A549 (cell line): ENCODE measurements at regions not wholly inside any gene's neighbourhood (a gene's known extent, or its start where the extent isn't known, plus 50 kb on each side); places are given as distances from the start of the nearest gene placed in this dataset.

Experiments
- ATAC-seq, 2 experiments: fragments of 200-7000 bp in 1 of 2; fragments of >200 bp in 1 of 2; cut with Nextera tagmentation in 1 of 2; cut with Tn5 transposase in 1 of 2; 3 replicates each; pipeline versions ENCODE4 v1.8.0 to v1.9.1; 2018 to 2020; ENCODE audit warnings: mild to moderate bottlenecking in 1 of 2, moderate library complexity in 1 of 2
- CTCF ChIA-PET: fragments of 300-600 bp; sonication (Branson Sonifier 250); formaldehyde crosslinking; extraction: SDS; loops from one replicate; lab custom pipeline; 2021; ENCODE audit warnings: antibody characterized with exemption, inconsistent platforms; lab: Yijun Ruan, JAX
- POLR2A ChIA-PET: fragments of 350-600 bp; formaldehyde crosslinking; extraction: SDS; loops from one replicate; lab custom pipeline; 2021; ENCODE audit warnings: antibody characterized with exemption, inconsistent platforms; lab: Yijun Ruan, JAX
- DNase-seq, 2 experiments: peaks; one replicate each; pipeline versions ENCODE4 v3.0.0 to v3.0.0-alpha.2; 2011 to 2016; ENCODE audit warnings: low read depth in 1 of 2, low spot score in 1 of 2
- FAIRE-seq: peaks from 2 replicates; lab custom pipeline; 2011; peaks lifted over from hg19 to GRCh38; lab: Jason Lieb, UNC
- H3K27ac ChIP-seq, 2 experiments: fragments of >200 bp; sonication (Bioruptor Twin); formaldehyde crosslinking; 3 replicates each; pipeline ENCODE4 v1.5.1; 2016 to 2017
- H3K4me1 ChIP-seq: fragments of >200 bp; sonication (Bioruptor Twin); formaldehyde crosslinking; 3 replicates; pipeline ENCODE4 v1.6.1; 2016
- H3K4me2 ChIP-seq: fragments of >200 bp; sonication (Bioruptor Twin); formaldehyde crosslinking; 3 replicates; pipeline ENCODE4 v1.6.1; 2016
- H3K4me3 ChIP-seq: fragments of >200 bp; sonication (Bioruptor Twin); formaldehyde crosslinking; 3 replicates; pipeline ENCODE4 v1.5.1; 2016
- H3K9me3 ChIP-seq: fragments of >200 bp; sonication (Bioruptor Twin); formaldehyde crosslinking; 3 replicates; pipeline ENCODE4 v1.6.1; 2016
- ATOH8 ChIP-seq: fragments of 250-450 bp; sonication (Bioruptor Pico); IDR thresholded peaks from 2 replicates; pipeline ENCODE4 v1.5.0; 2020; ENCODE audit warnings: low read depth, mild to moderate bottlenecking, moderate library complexity
- CTCF ChIP-seq: fragments of >200 bp; sonication (Bioruptor Twin); formaldehyde crosslinking; IDR thresholded peaks from 3 replicates; pipeline ENCODE4 v1.5.1; 2016
- EHF ChIP-seq: fragments of 250-450 bp; sonication (Bioruptor Pico); IDR thresholded peaks from 2 replicates; pipeline ENCODE4 v1.5.0; 2020; ENCODE audit warnings: mild to moderate bottlenecking
- EHMT2 ChIP-seq: fragments of 200-600 bp; sonication (generic); IDR thresholded peaks from 2 replicates; pipeline ENCODE4 v1.6.1; 2016; ENCODE audit warnings: antibody characterized with exemption, low read depth, mild to moderate bottlenecking, moderate library complexity
- ELK1 ChIP-seq: fragments of 150-350 bp; IDR thresholded peaks from 2 replicates; pipeline ENCODE4 v1.6.1; 2014; ENCODE audit warnings: low read depth, mild to moderate bottlenecking, low read length
- FOXS1 ChIP-seq: fragments of 250-450 bp; sonication (Bioruptor Pico); IDR thresholded peaks from 2 replicates; pipeline ENCODE4 v1.5.0; 2020; ENCODE audit warnings: mild to moderate bottlenecking, moderate library complexity
- HES2 ChIP-seq: fragments of >200 bp; sonication (Bioruptor Twin); formaldehyde crosslinking; IDR thresholded peaks from 2 replicates; pipeline ENCODE4 v1.6.1; 2016
- HMGXB4 ChIP-seq: fragments of 250-450 bp; sonication (Bioruptor Pico); IDR thresholded peaks from 2 replicates; pipeline ENCODE4 v1.5.0; 2021; ENCODE audit warnings: mild to moderate bottlenecking, moderate library complexity, borderline replicate concordance
- HOXB13 ChIP-seq: fragments of 250-450 bp; sonication (Bioruptor Pico); IDR thresholded peaks from 2 replicates; pipeline ENCODE4 v1.5.0; 2020; ENCODE audit warnings: low read depth, mild to moderate bottlenecking, moderate library complexity
- HOXB5 ChIP-seq: fragments of 250-450 bp; sonication (Bioruptor Pico); IDR thresholded peaks from 2 replicates; pipeline ENCODE4 v1.5.0; 2020; ENCODE audit warnings: mild to moderate bottlenecking, moderate library complexity
- JUNB ChIP-seq: fragments of >200 bp; sonication (Bioruptor Twin); formaldehyde crosslinking; IDR thresholded peaks from 2 replicates; pipeline ENCODE4 v1.6.1; 2016
- MAX ChIP-seq: IDR thresholded peaks from 2 replicates; pipeline ENCODE4 v1.6.1; 2012
- NPAS2 ChIP-seq: fragments of 250-450 bp; sonication (Bioruptor Pico); IDR thresholded peaks from 2 replicates; pipeline ENCODE4 v1.8.0; 2022; ENCODE audit warnings: mild to moderate bottlenecking, moderate library complexity, borderline replicate concordance
- PBX3 ChIP-seq: IDR thresholded peaks from 2 replicates; pipeline ENCODE4 v1.6.1; 2012
- PHF8 ChIP-seq: fragments of 200-600 bp; sonication (generic); IDR thresholded peaks from 2 replicates; pipeline ENCODE4 v1.6.1; 2016; ENCODE audit warnings: low read depth, mild to moderate bottlenecking, antibody characterized with exemption, moderate library complexity, borderline replicate concordance
- RARB ChIP-seq: fragments of 250-450 bp; sonication (Bioruptor Pico); IDR thresholded peaks from 2 replicates; pipeline ENCODE4 v1.8.0; 2021; ENCODE audit warnings: mild to moderate bottlenecking, moderate library complexity
- SMC3 ChIP-seq: fragments of >200 bp; sonication (Bioruptor Twin); formaldehyde crosslinking; IDR thresholded peaks from 3 replicates; pipeline ENCODE4 v1.6.1; 2018; ENCODE audit warnings: inconsistent platforms
- SREBF2 ChIP-seq: fragments of 450-650 bp; IDR thresholded peaks from 2 replicates; pipeline ENCODE4 v1.6.1; 2014; ENCODE audit warnings: mild to moderate bottlenecking, moderate library complexity
- TP53 ChIP-seq: fragments of 250-450 bp; sonication (Bioruptor Pico); IDR thresholded peaks from 2 replicates; pipeline ENCODE4 v1.5.0; 2021; ENCODE audit warnings: mild to moderate bottlenecking, moderate library complexity
- ZC3H11A ChIP-seq: fragments of 450-650 bp; IDR thresholded peaks from 2 replicates; pipeline ENCODE4 v1.6.1; 2014; ENCODE audit warnings: antibody characterized with exemption, mild to moderate bottlenecking
- WGBS: methylation state at CpG from one replicate; pipeline ENCODE4 v1.1.6; 2017; ENCODE audit errors: missing lambda C conversion rate; 5-methylcytosine and 5-hydroxymethylcytosine counted together

GRCh38 chr11:42169191-42169590 lies 709.7 kb upstream of the LRRC4C start:
- no peak for FAIRE-seq
- POLR2A ChIA-PET = no interaction called here
- CTCF ChIA-PET = no interaction called here
- no peak for DNase-seq
- H3K27ac ChIP-seq = no peak overlapping the region
- no peak for TF ChIP-seq TP53 (CRISPR knock-in tag)
- no peak for TF ChIP-seq RARB (CRISPR knock-in tag)
- TF ChIP-seq FOXS1 (CRISPR knock-in tag) = no peak
- no peak for TF ChIP-seq HES2
- no peak for TF ChIP-seq EHMT2
- no peak for TF ChIP-seq HOXB5
- TF ChIP-seq CTCF = no peak
- no peak for TF ChIP-seq HOXB13 (CRISPR knock-in tag)
- TF ChIP-seq ATOH8 (CRISPR knock-in tag) = no peak
- no peak for TF ChIP-seq SMC3
- TF ChIP-seq SREBF2 = no peak
- TF ChIP-seq ELK1 = no peak
- no peak for TF ChIP-seq NPAS2 (CRISPR knock-in tag)
- no peak for TF ChIP-seq PHF8
- no peak for TF ChIP-seq ZC3H11A
- TF ChIP-seq, all 56 proteins: peak for 0
- ATAC-seq = no peak
- no peaks in the 10 kb centered on the region for H3K9me3 ChIP-seq
- H3K4me2 ChIP-seq = no peak overlapping the region
- WGBS = 2% methylated on average over 2 of the region's 2 CpGs
- no peaks in the 10 kb centered on the region for H3K4me1 ChIP-seq
- no peak overlapping the region for H3K4me3 ChIP-seq

GRCh38 chr11:42170601-42171000 lies 711.1 kb upstream of the LRRC4C start:
- WGBS = 7% methylated on average over 1 of the region's 1 CpG
- DNase-seq (no peak), FAIRE-seq (no peak), ATAC-seq (no peak)
- ChIA-PET CTCF (no interaction called here), POLR2A (no interaction called here)
- Histone ChIP-seq H3K27ac (no peak overlapping the region), H3K4me1 (no peaks in the 10 kb centered on the region), H3K9me3 (no peaks in the 10 kb centered on the region), H3K4me2 (no peak overlapping the region), H3K4me3 (no peak overlapping the region)
- TF ChIP-seq PBX3 (no peak), ELK1 (no peak), MAX (no peak)

GRCh38 chr11:42171046-42171445 lies 711.6 kb upstream of the LRRC4C start:
- no peak for FAIRE-seq
- H3K9me3 ChIP-seq = no peaks in the 10 kb centered on the region
- CTCF ChIA-PET = no interaction called here
- no peak for TF ChIP-seq HMGXB4
- TF ChIP-seq EHF (CRISPR knock-in tag) = no peak
- TF ChIP-seq JUNB = no peak
- TF ChIP-seq, all 56 proteins: peak for 0
- POLR2A ChIA-PET = no interaction called here
- Histone ChIP-seq H3K4me1 (no peaks in the 10 kb centered on the region), H3K4me2 (no peak overlapping the region), H3K4me3 (no peak overlapping the region), H3K27ac (no peak overlapping the region)
- ATAC-seq (no peak), DNase-seq (no peak)
- WGBS = 5% methylated on average over 1 of the region's 1 CpG
